ENCODE measurements at regions not wholly inside any gene's neighbourhood (a gene's known extent, or its start where the extent isn't known, plus 50 kb on each side); places are given as distances from the start of the nearest gene placed in this dataset.

DNA sequence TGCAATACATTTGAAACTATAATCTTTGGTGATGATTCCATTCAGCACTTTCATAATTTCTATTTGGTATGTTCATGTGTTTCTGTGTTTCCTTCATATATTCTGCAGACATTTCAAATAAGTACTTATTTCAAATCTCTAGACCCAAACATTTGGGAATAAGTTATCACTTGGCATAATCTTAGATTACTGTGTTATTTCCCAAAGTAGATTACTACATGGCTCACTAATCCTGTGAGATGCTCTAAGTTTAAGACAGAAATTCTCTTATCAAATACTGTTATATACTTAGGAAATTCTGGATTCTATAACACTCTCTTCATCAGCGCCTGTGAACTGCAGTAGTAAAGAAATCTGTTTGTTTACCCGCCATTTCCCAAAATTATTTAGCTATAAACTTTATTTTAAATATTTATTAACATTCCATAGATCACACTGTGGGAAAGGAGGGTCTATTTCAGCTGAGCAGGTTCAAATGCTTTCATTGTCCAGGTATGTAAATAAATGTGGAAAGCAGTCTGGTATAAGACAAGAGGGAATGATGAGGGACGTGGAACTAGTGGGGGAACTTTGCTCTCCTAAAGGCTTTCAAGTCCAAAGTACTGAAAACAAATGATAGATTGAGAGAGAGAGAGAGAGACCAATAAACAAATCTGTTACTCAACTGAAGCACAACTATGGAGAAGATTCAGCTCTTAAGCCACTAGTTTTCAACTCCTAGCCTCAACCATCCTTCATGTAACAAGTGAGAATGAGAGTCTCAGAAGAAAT is 61.8 kb upstream of the TOM1L1 start:
- TF ChIP-seq, protein P1, sequence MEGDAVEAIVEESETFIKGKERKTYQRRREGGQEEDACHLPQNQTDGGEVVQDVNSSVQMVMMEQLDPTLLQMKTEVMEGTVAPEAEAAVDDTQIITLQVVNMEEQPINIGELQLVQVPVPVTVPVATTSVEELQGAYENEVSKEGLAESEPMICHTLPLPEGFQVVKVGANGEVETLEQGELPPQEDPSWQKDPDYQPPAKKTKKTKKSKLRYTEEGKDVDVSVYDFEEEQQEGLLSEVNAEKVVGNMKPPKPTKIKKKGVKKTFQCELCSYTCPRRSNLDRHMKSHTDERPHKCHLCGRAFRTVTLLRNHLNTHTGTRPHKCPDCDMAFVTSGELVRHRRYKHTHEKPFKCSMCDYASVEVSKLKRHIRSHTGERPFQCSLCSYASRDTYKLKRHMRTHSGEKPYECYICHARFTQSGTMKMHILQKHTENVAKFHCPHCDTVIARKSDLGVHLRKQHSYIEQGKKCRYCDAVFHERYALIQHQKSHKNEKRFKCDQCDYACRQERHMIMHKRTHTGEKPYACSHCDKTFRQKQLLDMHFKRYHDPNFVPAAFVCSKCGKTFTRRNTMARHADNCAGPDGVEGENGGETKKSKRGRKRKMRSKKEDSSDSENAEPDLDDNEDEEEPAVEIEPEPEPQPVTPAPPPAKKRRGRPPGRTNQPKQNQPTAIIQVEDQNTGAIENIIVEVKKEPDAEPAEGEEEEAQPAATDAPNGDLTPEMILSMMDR (conservative IDR thresholded peaks at IDR 0.05), result no peak
- TF ChIP-seq ZFX (IDR thresholded peaks at IDR 0.05), result no peak

Data from C4-2B (cell line).